Heart left ventricle (tissue), 16 donors: ENCODE measurements at regions not wholly inside any gene's neighbourhood (a gene's known extent, or its start where the extent isn't known, plus 50 kb on each side); places are given as distances from the start of the nearest gene placed in this dataset.
"Not testable (repeated sequence)": the region's sequence is repeated elsewhere in the genome, so short reads cannot be mapped to it uniquely, and the experiment has no call there.

Experiments
- ATAC-seq, 4 donors: fragments of 200-7000 bp; cut with Tn5 transposase; one replicate each; pipeline ENCODE4 v1.9.1; 2020 to 2022; ENCODE audit warnings: moderate library complexity in 4 of 4, mild to moderate bottlenecking in 3 of 4, moderate number of reproducible peaks in 1 of 4
- DNase-seq, 5 donors: peaks; one replicate each; pipeline ENCODE4 v3.0.0-alpha.2; 2020
- H3K27ac ChIP-seq, 12 donors: fragments of 200-600 bp; sonication (generic) in 4 of 12; one replicate each; pipeline versions ENCODE4 v1.5.0 to v1.8.0; 2016 to 2022; ENCODE audit warnings: mild to moderate bottlenecking in 2 of 12
- H3K27me3 ChIP-seq, 9 donors: fragments of 200-600 bp; sonication (generic) in 2 of 9; one replicate each; pipeline versions ENCODE4 v1.5.1 to v1.8.0; 2016 to 2022; ENCODE audit warnings: mild to moderate bottlenecking in 3 of 9
- H3K36me3 ChIP-seq, 9 donors: fragments of 200-600 bp; sonication (generic) in 2 of 9; one replicate each; pipeline versions ENCODE4 v1.5.0 to v1.8.0; 2018 to 2022; ENCODE audit warnings: mild to moderate bottlenecking in 2 of 9
- H3K4me1 ChIP-seq, 12 donors: fragments of 200-600 bp; sonication (generic) in 4 of 12; one replicate each; pipeline versions ENCODE4 v1.5.0 to v1.8.0; 2016 to 2022; ENCODE audit warnings: mild to moderate bottlenecking in 3 of 12
- H3K4me3 ChIP-seq, 12 donors: fragments of 200-600 bp; sonication (generic) in 4 of 12; one replicate each; pipeline versions ENCODE4 v1.5.0 to v1.8.0; 2017 to 2022; ENCODE audit warnings: mild to moderate bottlenecking in 9 of 12, moderate library complexity in 4 of 12
- H3K9me3 ChIP-seq, 12 donors: fragments of 200-600 bp; sonication (generic) in 4 of 12; one replicate each; pipeline versions ENCODE4 v1.5.0 to v1.8.0; 2016 to 2022; ENCODE audit warnings: mild to moderate bottlenecking in 1 of 12
- CTCF ChIP-seq, 12 donors: fragments of 200-600 bp; sonication (generic) in 4 of 12; IDR thresholded peaks; one replicate each; pipeline versions ENCODE4 v1.5.0 to v1.8.0; 2018 to 2022; ENCODE audit warnings: antibody characterized with exemption in 12 of 12, mild to moderate bottlenecking in 5 of 12
- POLR2A ChIP-seq, 2 donors: fragments of 450-650 bp; IDR thresholded peaks; one replicate each; pipeline ENCODE4 v1.6.1; 2017; ENCODE audit warnings: antibody characterized with exemption in 2 of 2, mild to moderate bottlenecking in 2 of 2, moderate library complexity in 2 of 2
- WGBS, 4 donors: extraction: QIAGEN DNeasy Blood & Tissue Kit in 2 of 4; methylation state at CpG; one replicate each; pipeline versions ENCODE4 v1.1.5 to v1.1.7; 2013 to 2018; 5-methylcytosine and 5-hydroxymethylcytosine counted together
- intact Hi-C, 10 donors: fragments of 100-400 bp; cut with DNase I; formaldehyde crosslinking; loops; one replicate each; pipeline versions ENCODE4 v1.11.1 to v1.14.2; 2022
- donor health status: ischemic (EF 13 %, LVEDD 7.1; RV severe dilation, severe dysfunction).
- donor health status: healthy with polysubstance abuse.
- donor health status: DM: no; HTN: yes; CAD: no.
- donor health status: DM: no; HTN: no; CAD: no.
- donor health status: ischemic (EF 25% LVEDD 6.9; RV normal size, moderate dysfunction).
- donor health status: ischemic (EF 25% LVEDD 5.7; RV mildly dilated, moderate dysfunction).
- donor health status: healthy.
- donor health status: DM: yes; HTN: yes; CAD: no.
- donor health status: ischemic (EF 35%, LVEDD 5.7; RV mildly dilated, moderate dysfunction).
- donor health status: nonischemic (EF 11% LVEDD 7.7; RV severe dilation, severe dysfunction).
- donor health status: DM: yes; HTN: yes; CAD: no.
- donor health status: PGD.
- donor health status: ischemic (EF 29% LVEDD 5.4; RV normal size, mild dysfunction).
- donor health status: nonischemic (EF 23%, LVEDD 6.1; RV moderate dilation, normal function).

- no peak for DNase-seq
- TF ChIP-seq CTCF (IDR thresholded peaks at IDR 0.05) (no peak), POLR2A (IDR thresholded peaks at IDR 0.05) (no peak)
- Histone ChIP-seq H3K27ac (no peak overlapping the region), H3K36me3 (no peaks in the 10 kb centered on the region), H3K9me3 (no peaks in the 10 kb centered on the region), H3K4me1 (peaks cover 0 to 6% (median 1%) of the 10 kb centered on the region in 12 donors), H3K4me3 (no peak overlapping the region), H3K27me3 (peaks cover 0 to 21% (median 3%) of the 10 kb centered on the region in 9 donors)
- WGBS, 4 donors, result 77 to 81% (median 78%) methylated on average over 5 of the region's 5 CpGs
- no peak for ATAC-seq
- intact Hi-C loops, result no loop called here
Observed at GRCh38 chr10:8337332-8337651, 282.8 kb downstream of the GATA3 start.

- Histone ChIP-seq H3K27ac (no peak overlapping the region), H3K9me3 (no peaks in the 10 kb centered on the region), H3K36me3 (no peaks in the 10 kb centered on the region), H3K4me3 (no peak overlapping the region), H3K27me3 (peaks cover 0 to 17% (median 3%) of the 10 kb centered on the region in 9 donors), H3K4me1 (no peaks in the 10 kb centered on the region)
- no peak for ATAC-seq
- intact Hi-C loops, result no loop called here
- no peak for TF ChIP-seq CTCF (IDR thresholded peaks at IDR 0.05)
- TF ChIP-seq POLR2A (IDR thresholded peaks at IDR 0.05), result no peak
- DNase-seq, result no peak
- 88 to 91% (median 89%) methylated on average over 4 of the region's 4 CpGs for WGBS, 4 donors
Observed at GRCh38 chr10:8338177-8338766, 283.8 kb downstream of the GATA3 start.

- no peaks in the 10 kb centered on the region for H3K27me3 ChIP-seq
Observed at GRCh38 chr10:8344756-8345155, 290.3 kb downstream of the GATA3 start.

GRCh38 chr10:8346861-8347260 is 292.4 kb downstream of the GATA3 start:
- 20 to 49% (median 41%) methylated on average over 1 of the region's 1 CpG for WGBS, 4 donors
- Histone ChIP-seq H3K27ac (no peak overlapping the region), H3K4me3 (no peak overlapping the region), H3K9me3 (no peaks in the 10 kb centered on the region), H3K4me1 (no peaks in the 10 kb centered on the region), H3K36me3 (no peaks in the 10 kb centered on the region), H3K27me3 (no peaks in the 10 kb centered on the region)
- intact Hi-C loops, result no loop called here
- DNase-seq (no peak), ATAC-seq (no peak)
- no peak for TF ChIP-seq CTCF (IDR thresholded peaks at IDR 0.05)
- TF ChIP-seq POLR2A (IDR thresholded peaks at IDR 0.05), result no peak

More at GRCh38 chr10:8344756-8345155, 290.3 kb downstream of the GATA3 start:
- TF ChIP-seq POLR2A (IDR thresholded peaks at IDR 0.05) (no peak), CTCF (IDR thresholded peaks at IDR 0.05) (no peak)
- no peak for ATAC-seq
- Histone ChIP-seq H3K4me1 (no peaks in the 10 kb centered on the region), H3K9me3 (no peaks in the 10 kb centered on the region), H3K27ac (no peak overlapping the region), H3K36me3 (no peaks in the 10 kb centered on the region), H3K4me3 (no peak overlapping the region)
- intact Hi-C loops, result no loop called here
- WGBS, 4 donors, result 85 to 93% (median 90%) methylated on average over 1 of the region's 1 CpG
- DNase-seq, result no peak

- DNase-seq, H3K27ac ChIP-seq, intact Hi-C loops, ATAC-seq, H3K4me1 ChIP-seq, H3K4me3 ChIP-seq, H3K36me3 ChIP-seq, H3K9me3 ChIP-seq, H3K27me3 ChIP-seq: not testable (repeated sequence)
- WGBS, 4 donors, result 89 to 98% (median 95%) methylated on average over 4 of the region's 4 CpGs
Observed at GRCh38 chr10:8347614-8348013, 293.1 kb downstream of the GATA3 start.
